GM12872 (cell line): ENCODE measurements at regions not wholly inside any gene's neighbourhood (a gene's known extent, or its start where the extent isn't known, plus 50 kb on each side); places are given as distances from the start of the nearest gene placed in this dataset.

Source experiments
- TF ChIP-seq, protein P1 (sequence below): IDR thresholded peaks from 3 replicates; pipeline ENCODE4 v1.5.1; 2011; ENCODE audit warnings: low read depth, mild to moderate bottlenecking, low read length, moderate library complexity; ENCODE audit not compliant: insufficient read depth

DNA sequence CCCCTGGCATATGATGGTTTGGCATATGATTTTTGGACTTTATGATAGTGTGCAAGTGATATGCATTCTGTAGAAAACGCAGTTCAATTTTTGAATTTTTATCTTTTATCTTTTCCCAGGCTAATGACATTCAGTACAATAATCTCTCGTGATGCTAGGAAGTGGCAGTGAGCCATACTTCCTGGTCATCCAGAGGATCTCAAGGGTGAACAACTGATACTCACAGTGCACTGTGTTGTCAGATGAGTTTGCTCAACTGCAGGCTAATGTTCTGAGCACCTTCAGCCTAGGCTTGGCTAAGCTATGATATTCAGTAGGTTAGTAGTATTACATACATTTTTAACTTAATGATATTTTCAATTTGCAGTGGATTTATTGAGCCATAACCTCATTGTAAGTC, 405.3 kb downstream of the PCDH7 start:
- TF ChIP-seq, protein P1, sequence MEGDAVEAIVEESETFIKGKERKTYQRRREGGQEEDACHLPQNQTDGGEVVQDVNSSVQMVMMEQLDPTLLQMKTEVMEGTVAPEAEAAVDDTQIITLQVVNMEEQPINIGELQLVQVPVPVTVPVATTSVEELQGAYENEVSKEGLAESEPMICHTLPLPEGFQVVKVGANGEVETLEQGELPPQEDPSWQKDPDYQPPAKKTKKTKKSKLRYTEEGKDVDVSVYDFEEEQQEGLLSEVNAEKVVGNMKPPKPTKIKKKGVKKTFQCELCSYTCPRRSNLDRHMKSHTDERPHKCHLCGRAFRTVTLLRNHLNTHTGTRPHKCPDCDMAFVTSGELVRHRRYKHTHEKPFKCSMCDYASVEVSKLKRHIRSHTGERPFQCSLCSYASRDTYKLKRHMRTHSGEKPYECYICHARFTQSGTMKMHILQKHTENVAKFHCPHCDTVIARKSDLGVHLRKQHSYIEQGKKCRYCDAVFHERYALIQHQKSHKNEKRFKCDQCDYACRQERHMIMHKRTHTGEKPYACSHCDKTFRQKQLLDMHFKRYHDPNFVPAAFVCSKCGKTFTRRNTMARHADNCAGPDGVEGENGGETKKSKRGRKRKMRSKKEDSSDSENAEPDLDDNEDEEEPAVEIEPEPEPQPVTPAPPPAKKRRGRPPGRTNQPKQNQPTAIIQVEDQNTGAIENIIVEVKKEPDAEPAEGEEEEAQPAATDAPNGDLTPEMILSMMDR: no peak

DNA sequence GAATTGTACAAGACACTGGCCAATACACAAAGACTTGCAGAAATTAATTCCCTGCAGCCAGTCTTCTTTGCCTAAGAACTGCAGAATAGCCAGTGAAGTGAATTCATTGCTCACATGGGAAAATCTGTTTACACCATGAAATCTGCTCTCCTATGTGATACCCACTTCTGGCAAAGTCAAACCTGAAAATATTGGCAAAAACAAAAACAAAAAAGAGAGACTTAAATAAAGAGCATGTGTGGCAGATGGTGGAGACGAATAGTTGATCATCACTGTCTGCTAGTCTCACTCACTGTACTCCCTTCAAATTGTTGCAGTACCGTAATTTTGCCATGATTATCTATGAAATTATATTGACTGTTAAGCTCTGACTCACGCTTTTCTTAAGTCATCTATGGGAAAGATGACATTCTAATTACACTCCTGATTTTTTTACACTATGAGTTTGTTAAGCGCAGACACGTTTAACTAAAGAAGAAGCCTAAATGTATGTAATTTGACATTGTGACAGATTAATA, 406.8 kb downstream of the PCDH7 start:
- TF ChIP-seq, protein P1: no peak

DNA sequence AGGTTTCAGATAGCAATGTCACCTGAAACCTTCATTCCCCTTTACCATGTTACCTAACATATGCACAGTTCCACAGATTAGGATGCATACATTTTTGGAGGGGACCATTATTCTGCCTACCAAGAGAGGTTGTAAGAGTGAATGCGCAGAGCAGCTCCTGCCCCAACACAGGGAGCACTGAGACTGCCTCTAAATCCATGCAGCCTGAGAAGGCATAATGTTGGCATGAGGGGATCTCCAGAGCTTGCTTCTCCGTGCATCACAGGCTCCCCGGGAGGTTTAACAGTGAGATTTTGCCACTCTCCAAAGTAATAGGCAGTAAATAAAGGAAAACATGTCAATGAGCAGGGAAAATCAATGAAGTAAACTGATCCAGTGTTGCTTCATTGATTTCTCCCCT, 410.8 kb downstream of the PCDH7 start:
- TF ChIP-seq, protein P1: no peak

DNA sequence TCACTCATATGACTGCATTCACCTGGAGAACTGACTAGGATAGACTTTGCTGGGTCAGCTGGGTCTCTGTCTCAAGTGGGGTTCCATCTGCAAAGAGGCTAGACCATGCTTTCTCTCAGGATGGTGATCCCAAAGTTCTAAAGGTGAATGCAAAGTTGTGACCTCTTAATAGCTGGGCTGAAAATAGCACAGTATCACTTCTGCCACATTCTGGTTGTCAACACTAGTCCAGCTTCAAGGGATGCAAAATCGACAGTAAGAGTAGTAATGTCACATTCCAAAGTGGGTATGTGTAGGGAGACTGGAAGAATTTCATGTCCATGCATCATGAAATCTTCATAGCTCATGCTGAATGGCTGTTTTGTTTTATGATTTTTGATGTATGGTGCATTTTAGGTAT, 414.6 kb downstream of the PCDH7 start:
- TF ChIP-seq, protein P1: no peak

DNA sequence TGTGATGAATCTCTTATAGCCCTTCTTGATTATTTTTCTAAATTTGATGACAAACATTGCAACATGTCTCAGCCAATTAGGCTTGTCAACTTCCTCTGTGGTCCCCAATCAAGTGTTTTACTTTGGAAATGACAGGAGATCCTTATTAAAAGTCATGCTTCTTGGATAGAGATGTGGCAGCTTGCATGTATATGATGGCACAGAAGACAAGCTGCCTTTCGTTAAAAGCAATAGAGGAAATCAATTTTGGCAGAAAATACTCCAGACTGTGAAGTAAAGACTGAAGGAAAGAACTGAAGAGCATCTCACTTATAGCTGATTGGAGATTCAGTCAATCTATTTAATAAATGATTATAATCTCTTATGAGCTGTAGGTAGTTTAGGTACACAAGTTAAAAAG, 419.6 kb downstream of the PCDH7 start:
- TF ChIP-seq, protein P1: no peak

DNA sequence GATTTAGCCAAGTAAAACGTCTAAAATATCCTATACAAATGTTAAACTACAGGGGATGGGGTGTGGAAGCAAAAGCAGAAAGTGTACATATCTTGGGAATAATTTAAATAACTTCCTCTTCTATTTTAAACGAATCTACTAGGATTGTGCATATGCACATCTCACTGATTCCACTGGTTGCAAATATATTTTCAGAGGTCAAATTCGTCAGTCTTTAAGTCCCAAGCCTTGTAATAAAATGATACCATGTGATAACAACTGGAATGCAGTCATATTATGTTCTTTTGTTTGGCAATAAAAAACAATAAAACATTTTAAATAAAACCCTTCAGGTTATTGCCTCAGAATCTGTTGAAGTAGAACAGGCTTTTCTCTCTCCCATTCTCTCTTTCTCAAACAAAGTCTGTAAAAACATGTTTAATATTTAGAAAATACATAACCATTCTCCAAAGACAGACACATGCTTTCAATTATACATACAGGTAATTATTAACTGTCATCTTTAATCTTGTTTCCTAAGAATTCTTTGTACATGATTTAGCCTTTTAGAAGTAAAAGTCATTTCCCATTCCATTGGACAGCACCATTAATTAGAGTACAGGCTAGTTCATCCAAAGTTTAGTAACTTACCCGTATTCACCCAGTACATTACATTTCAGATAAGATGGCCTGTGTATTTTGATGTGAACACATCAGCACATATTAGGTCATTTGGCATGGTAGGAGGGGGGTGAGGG, 421.1 kb downstream of the PCDH7 start:
- TF ChIP-seq, protein P1: no peak

DNA sequence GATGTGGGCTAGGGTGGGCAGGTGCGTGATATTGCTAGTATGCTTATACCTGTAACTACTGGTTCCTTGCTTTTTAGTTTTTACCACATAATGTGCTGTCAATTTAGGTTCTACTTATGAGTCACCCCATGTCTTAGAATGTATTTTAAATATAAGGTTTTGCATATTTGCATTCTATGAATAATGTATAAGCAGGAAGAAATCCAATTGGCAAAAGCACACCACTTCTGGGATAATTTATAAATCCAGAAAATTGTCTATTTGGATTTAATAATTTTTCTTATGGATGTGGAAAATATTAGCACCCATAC, 421.6 kb downstream of the PCDH7 start:
- TF ChIP-seq, protein P1: no peak
